Neutrophil (primary cell): ENCODE measurements at regions not wholly inside any gene's neighbourhood (a gene's known extent, or its start where the extent isn't known, plus 50 kb on each side); places are given as distances from the start of the nearest gene placed in this dataset.

ENCODE experiments used
- H3K27ac ChIP-seq: fragments of 200-600 bp; sonication (generic); 2 replicates; pipeline ENCODE4 v1.5.1; 2016; ENCODE audit warnings: mild to moderate bottlenecking, moderate library complexity
- H3K27me3 ChIP-seq: fragments of 200-600 bp; sonication (generic); 2 replicates; pipeline ENCODE4 v1.6.0; 2016; ENCODE audit warnings: mild to moderate bottlenecking
- H3K36me3 ChIP-seq: fragments of 200-600 bp; sonication (generic); 2 replicates; pipeline ENCODE4 v1.5.1; 2017
- H3K4me1 ChIP-seq, 2 experiments: fragments of 200-600 bp in 1 of 2; sonication (generic) in 1 of 2; 1 replicate in 1 of 2; 2 replicates in 1 of 2; pipeline versions ENCODE4 v1.5.1 to v1.6.1; 2013 to 2016; ENCODE audit warnings: low read depth in 1 of 2, low read length in 1 of 2, mild to moderate bottlenecking in 1 of 2, moderate library complexity in 1 of 2; ENCODE audit not compliant: control insufficient read depth in 1 of 2, insufficient read depth in 1 of 2
- H3K4me3 ChIP-seq, 2 experiments: fragments of 200-600 bp in 1 of 2; sonication (generic) in 1 of 2; 1 replicate in 1 of 2; 2 replicates in 1 of 2; pipeline ENCODE4 v1.5.1; 2013 to 2016; ENCODE audit warnings: low read depth in 1 of 2, low read length in 1 of 2, mild to moderate bottlenecking in 1 of 2, moderate library complexity in 1 of 2
- H3K9me3 ChIP-seq: fragments of 200-600 bp; sonication (generic); 2 replicates; pipeline ENCODE4 v1.5.1; 2016
- CTCF ChIP-seq: fragments of 200-600 bp; sonication (generic); IDR thresholded peaks from 2 replicates; pipeline ENCODE4 v1.5.1; 2016; ENCODE audit warnings: antibody characterized with exemption

- H3K4me1 ChIP-seq, result peaks cover 19 to 28% of the 10 kb centered on the region in 2 experiments
- H3K27ac ChIP-seq, result no peak overlapping the region
- no peaks in the 10 kb centered on the region for H3K9me3 ChIP-seq
- no peaks in the 10 kb centered on the region for H3K36me3 ChIP-seq
- no peak overlapping the region for H3K4me3 ChIP-seq
- H3K27me3 ChIP-seq, result no peaks in the 10 kb centered on the region
- no peak for TF ChIP-seq CTCF
These were observed 183.2 kb upstream of the MYL2 start for GRCh38 chr12:111103583-111103982.

- no peak for TF ChIP-seq CTCF
- peaks cover 21 to 22% of the 10 kb centered on the region in 2 experiments for H3K4me1 ChIP-seq
- no peaks in the 10 kb centered on the region for H3K27me3 ChIP-seq
- no peak overlapping the region for H3K27ac ChIP-seq
- H3K9me3 ChIP-seq, result no peaks in the 10 kb centered on the region
- no peak overlapping the region for H3K4me3 ChIP-seq
- H3K36me3 ChIP-seq, result no peaks in the 10 kb centered on the region
These were observed 181.8 kb upstream of the MYL2 start for GRCh38 chr12:111102102-111102739.

GRCh38 chr12:111101003-111101402, 180.6 kb upstream of the MYL2 start:
- no peaks in the 10 kb centered on the region for H3K9me3 ChIP-seq
- H3K4me3 ChIP-seq, result no peak overlapping the region
- no peak overlapping the region for H3K27ac ChIP-seq
- TF ChIP-seq CTCF, result no peak
- H3K4me1 ChIP-seq, result peaks cover 21 to 22% of the 10 kb centered on the region in 2 experiments
- no peaks in the 10 kb centered on the region for H3K36me3 ChIP-seq
- no peaks in the 10 kb centered on the region for H3K27me3 ChIP-seq

- H3K27ac ChIP-seq, result no peak overlapping the region
- no peaks in the 10 kb centered on the region for H3K36me3 ChIP-seq
- H3K27me3 ChIP-seq, result no peaks in the 10 kb centered on the region
- TF ChIP-seq CTCF, result no peak
- H3K4me1 ChIP-seq, result peaks cover 21 to 22% of the 10 kb centered on the region in 2 experiments
- no peaks in the 10 kb centered on the region for H3K9me3 ChIP-seq
- no peak overlapping the region for H3K4me3 ChIP-seq
These were observed 180.2 kb upstream of the MYL2 start for GRCh38 chr12:111100554-111100953.

- no peaks in the 10 kb centered on the region for H3K9me3 ChIP-seq
- no peak for TF ChIP-seq CTCF
- H3K27me3 ChIP-seq, result peaks cover 2% of the 10 kb centered on the region
- no peak overlapping the region for H3K27ac ChIP-seq
- no peaks in the 10 kb centered on the region for H3K36me3 ChIP-seq
- H3K4me3 ChIP-seq, result no peak overlapping the region
- H3K4me1 ChIP-seq, result peaks cover 21 to 22% of the 10 kb centered on the region in 2 experiments
These were observed 179.6 kb upstream of the MYL2 start for GRCh38 chr12:111100003-111100402.
